ENCODE measurements at regions not wholly inside any gene's neighbourhood (a gene's known extent, or its start where the extent isn't known, plus 50 kb on each side); places are given as distances from the start of the nearest gene placed in this dataset.

DNA sequence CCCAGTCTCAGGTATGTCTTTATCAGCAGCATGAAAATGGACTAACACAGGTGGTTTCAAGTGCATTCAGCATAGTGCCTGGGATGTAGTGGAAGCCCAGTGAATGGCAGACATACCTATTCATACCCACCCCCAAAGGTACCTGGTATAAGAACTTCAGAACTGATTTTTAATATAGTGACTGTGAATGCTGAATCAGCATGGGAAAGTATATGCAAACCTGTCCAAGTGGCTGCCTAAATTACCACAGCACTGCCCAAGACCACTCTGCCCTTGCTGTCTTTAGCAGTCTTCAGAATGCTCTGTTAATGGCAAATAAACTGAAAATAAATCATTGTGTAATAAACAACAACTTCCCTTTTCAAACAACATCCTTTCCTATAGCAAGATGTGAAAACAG is 312.1 kb downstream of the GPAM start:
- TF ChIP-seq POLR2AphosphoS5 (IDR thresholded peaks at IDR 0.05; ENCODE audit: low read depth) (no peak), JUNB (IDR thresholded peaks at IDR 0.05; ENCODE audit: unreplicated experiment) (no peak), ZNF462 (CRISPR knock-in tag; IDR thresholded peaks at IDR 0.05) (no peak)
- TF ChIP-seq, protein P1, sequence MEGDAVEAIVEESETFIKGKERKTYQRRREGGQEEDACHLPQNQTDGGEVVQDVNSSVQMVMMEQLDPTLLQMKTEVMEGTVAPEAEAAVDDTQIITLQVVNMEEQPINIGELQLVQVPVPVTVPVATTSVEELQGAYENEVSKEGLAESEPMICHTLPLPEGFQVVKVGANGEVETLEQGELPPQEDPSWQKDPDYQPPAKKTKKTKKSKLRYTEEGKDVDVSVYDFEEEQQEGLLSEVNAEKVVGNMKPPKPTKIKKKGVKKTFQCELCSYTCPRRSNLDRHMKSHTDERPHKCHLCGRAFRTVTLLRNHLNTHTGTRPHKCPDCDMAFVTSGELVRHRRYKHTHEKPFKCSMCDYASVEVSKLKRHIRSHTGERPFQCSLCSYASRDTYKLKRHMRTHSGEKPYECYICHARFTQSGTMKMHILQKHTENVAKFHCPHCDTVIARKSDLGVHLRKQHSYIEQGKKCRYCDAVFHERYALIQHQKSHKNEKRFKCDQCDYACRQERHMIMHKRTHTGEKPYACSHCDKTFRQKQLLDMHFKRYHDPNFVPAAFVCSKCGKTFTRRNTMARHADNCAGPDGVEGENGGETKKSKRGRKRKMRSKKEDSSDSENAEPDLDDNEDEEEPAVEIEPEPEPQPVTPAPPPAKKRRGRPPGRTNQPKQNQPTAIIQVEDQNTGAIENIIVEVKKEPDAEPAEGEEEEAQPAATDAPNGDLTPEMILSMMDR (conservative IDR thresholded peaks at IDR 0.05; ENCODE audit: low read depth in 2 of 2), result no peak
